Retinal pigment epithelial cell (primary cell): ENCODE measurements at regions not wholly inside any gene's neighbourhood (a gene's known extent, or its start where the extent isn't known, plus 50 kb on each side); places are given as distances from the start of the nearest gene placed in this dataset.

Experiments
- DNase-seq: peaks from one replicate; pipeline ENCODE4 v3.0.0-alpha.2; 2010; ENCODE audit warnings: low read depth
- H3K4me3 ChIP-seq: 2 replicates; pipeline ENCODE4 v1.5.1; 2011; ENCODE audit warnings: mild to moderate bottlenecking, low read length, control low read depth, moderate library complexity
- CTCF ChIP-seq: conservative IDR thresholded peaks from 2 replicates; pipeline ENCODE4 v1.5.1; 2011; ENCODE audit warnings: low read depth, low read length, control low read depth, inconsistent platforms

- H3K4me3 ChIP-seq: no peak overlapping the region
- TF ChIP-seq CTCF: no peak
- DNase-seq: no peak
Observed at GRCh38 chr12:127640181-127640886, 626.6 kb upstream of the TMEM132C start.

DNA sequence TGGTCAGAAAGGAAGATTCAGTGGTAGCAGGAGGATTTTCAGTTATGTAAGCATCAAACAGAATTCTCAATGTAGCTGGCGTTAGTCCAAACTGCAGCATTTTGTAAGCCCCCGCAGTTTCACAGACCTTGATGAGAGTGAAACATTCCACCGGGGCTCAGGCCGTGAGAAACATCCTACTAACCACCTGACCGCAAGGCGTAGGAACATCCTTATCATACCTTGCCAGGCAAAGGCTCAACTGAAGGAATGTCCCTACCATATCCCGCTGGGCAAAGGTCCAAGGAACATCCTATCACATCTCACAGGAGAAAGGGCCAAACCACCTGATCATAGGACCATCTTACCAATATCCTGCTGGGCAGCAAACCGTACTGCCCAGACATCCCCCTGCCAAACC lies 624.8 kb upstream of the TMEM132C start:
- DNase-seq: no peak
- no peak overlapping the region for H3K4me3 ChIP-seq
- no peak for TF ChIP-seq CTCF

GRCh38 chr12:127648321-127648720 lies 618.6 kb upstream of the TMEM132C start:
- H3K4me3 ChIP-seq: no peak overlapping the region
- no peak for TF ChIP-seq CTCF
- no peak for DNase-seq

DNA sequence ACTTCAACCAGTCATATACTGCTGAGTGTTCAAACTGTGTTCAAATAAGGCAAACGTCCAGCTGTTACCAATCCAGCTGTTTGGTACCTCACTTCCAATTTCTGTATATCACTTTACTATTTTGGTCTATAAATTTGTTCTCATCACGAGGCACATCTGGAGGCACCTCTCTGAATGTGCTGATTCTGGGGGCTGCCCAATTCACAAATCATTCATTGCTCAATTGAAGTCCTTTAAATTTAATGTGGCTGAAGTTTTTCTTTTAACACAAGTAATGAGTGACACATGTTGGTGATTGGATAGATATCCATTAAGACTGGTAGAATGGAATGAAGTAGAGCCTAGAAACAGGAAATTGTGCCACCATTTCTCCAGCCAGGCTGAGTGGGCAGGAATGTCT lies 617.0 kb upstream of the TMEM132C start:
- no peak for TF ChIP-seq CTCF
- no peak for DNase-seq
- no peak overlapping the region for H3K4me3 ChIP-seq

DNA sequence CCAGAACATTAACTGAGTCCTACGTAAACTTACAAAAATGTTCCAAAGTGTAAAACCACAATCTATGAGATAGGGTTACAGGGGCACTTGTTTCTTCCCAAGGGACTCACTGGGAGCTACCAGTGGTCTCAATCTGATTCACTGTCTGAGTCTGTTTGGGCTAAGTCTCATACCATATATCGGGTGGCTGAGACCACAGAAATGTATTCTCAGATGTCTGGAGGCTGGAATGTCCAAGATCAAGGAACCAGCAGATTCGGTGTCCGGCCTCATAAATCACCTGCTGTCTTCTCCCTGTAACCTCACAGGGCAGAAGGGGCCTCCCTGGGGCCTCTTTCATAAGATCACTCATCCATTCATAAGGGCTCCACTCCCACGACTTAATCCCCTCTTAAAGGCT lies 616.3 kb upstream of the TMEM132C start:
- no peak for TF ChIP-seq CTCF
- H3K4me3 ChIP-seq: no peak overlapping the region
- no peak for DNase-seq

DNA sequence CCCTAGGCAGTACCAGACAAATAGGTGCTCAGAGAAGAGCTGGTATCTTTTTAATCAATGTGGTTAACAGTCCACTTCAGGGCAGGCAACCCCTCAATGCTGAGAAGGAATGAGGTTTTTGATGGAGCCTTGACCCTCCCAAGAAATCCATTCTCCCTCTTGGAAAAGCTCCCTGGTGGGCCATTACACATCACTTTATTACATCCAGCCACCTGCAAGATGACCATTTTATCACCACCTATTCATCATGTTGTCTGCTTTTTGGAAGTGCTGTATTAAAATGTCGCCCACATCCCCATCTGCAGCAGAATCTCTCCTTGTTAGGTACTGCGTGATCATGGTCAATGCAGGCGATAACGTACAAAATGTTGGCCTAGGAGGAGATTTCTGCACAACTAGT lies 614.7 kb upstream of the TMEM132C start:
- TF ChIP-seq CTCF: no peak
- DNase-seq: no peak
- no peak overlapping the region for H3K4me3 ChIP-seq

GRCh38 chr12:127654383-127654985 lies 612.5 kb upstream of the TMEM132C start:
- no peak overlapping the region for H3K4me3 ChIP-seq
- DNase-seq: no peak
- TF ChIP-seq CTCF: no peak
